Progenitor cell of endocrine pancreas (in vitro differentiated cells): ENCODE measurements at regions not wholly inside any gene's neighbourhood (a gene's known extent, or its start where the extent isn't known, plus 50 kb on each side); places are given as distances from the start of the nearest gene placed in this dataset.
"Not testable (repeated sequence)": the region's sequence is repeated elsewhere in the genome, so short reads cannot be mapped to it uniquely, and the experiment has no call there.

ENCODE experiments used
- DNase-seq: peaks from one replicate; pipeline ENCODE4 v3.0.0; 2021; ENCODE audit warnings: low spot score; ENCODE audit not compliant: unreplicated experiment
- H3K27ac Mint-ChIP-seq: 2 replicates; pipeline ENCODE4 v1.8.0; 2021; ENCODE audit warnings: mild to moderate bottlenecking, moderate library complexity, mixed read lengths
- H3K27me3 Mint-ChIP-seq: 2 replicates; pipeline ENCODE4 v1.8.0; 2021; ENCODE audit warnings: mixed read lengths
- H3K36me3 Mint-ChIP-seq: 2 replicates; pipeline ENCODE4 v1.8.0; 2022; ENCODE audit warnings: mixed read lengths; ENCODE audit not compliant: insufficient read depth
- H3K4me1 Mint-ChIP-seq: 2 replicates; pipeline ENCODE4 v1.8.0; 2021; ENCODE audit warnings: low read depth, mixed read lengths
- H3K4me3 Mint-ChIP-seq: 2 replicates; pipeline ENCODE4 v1.8.0; 2021; ENCODE audit warnings: low read depth, mild to moderate bottlenecking, moderate library complexity, mixed read lengths
- H3K9me3 Mint-ChIP-seq: 2 replicates; pipeline ENCODE4 v1.8.0; 2021; ENCODE audit warnings: low read depth, mixed read lengths
- CTCF ChIP-seq: fragments of 200-600 bp; sonication (generic); IDR thresholded peaks from one replicate; pipeline ENCODE4 v1.5.0; 2021; ENCODE audit warnings: antibody characterized with exemption, mild to moderate bottlenecking; ENCODE audit not compliant: unreplicated experiment

- no peak for DNase-seq
Measured at GRCh38 chr2:163984986-163985385, 249.2 kb upstream of the FIGN start.

GRCh38 chr2:163983911-163984310 is 248.1 kb upstream of the FIGN start:
- no peak for TF ChIP-seq CTCF
- H3K9me3 Mint-ChIP-seq: no peaks in the 10 kb centered on the region
- no peak for DNase-seq
- no peaks in the 10 kb centered on the region for H3K27me3 Mint-ChIP-seq
- no peaks in the 10 kb centered on the region for H3K36me3 Mint-ChIP-seq
- H3K4me1 Mint-ChIP-seq: no peaks in the 10 kb centered on the region
- H3K27ac Mint-ChIP-seq: no peak overlapping the region
- H3K4me3 Mint-ChIP-seq: no peak overlapping the region

More at GRCh38 chr2:163984986-163985385, 249.2 kb upstream of the FIGN start:
- Mint-ChIP-seq H3K27ac (no peak overlapping the region), H3K27me3 (no peaks in the 10 kb centered on the region), H3K4me1 (no peaks in the 10 kb centered on the region), H3K4me3 (no peak overlapping the region), H3K9me3 (no peaks in the 10 kb centered on the region), H3K36me3 (no peaks in the 10 kb centered on the region)
- TF ChIP-seq CTCF: no peak

GRCh38 chr2:163982938-163983337 is 247.1 kb upstream of the FIGN start:
- Mint-ChIP-seq H3K27me3 (no peaks in the 10 kb centered on the region), H3K4me1 (no peaks in the 10 kb centered on the region), H3K36me3 (no peaks in the 10 kb centered on the region), H3K4me3 (no peak overlapping the region), H3K27ac (no peak overlapping the region), H3K9me3 (no peaks in the 10 kb centered on the region)
- DNase-seq: no peak
- TF ChIP-seq CTCF: no peak

GRCh38 chr2:163974766-163975165 is 239.0 kb upstream of the FIGN start:
- H3K9me3 Mint-ChIP-seq: no peaks in the 10 kb centered on the region
- no peaks in the 10 kb centered on the region for H3K27me3 Mint-ChIP-seq
- H3K4me1 Mint-ChIP-seq: no peaks in the 10 kb centered on the region
- DNase-seq: no peak
- no peak for TF ChIP-seq CTCF
- no peak overlapping the region for H3K27ac Mint-ChIP-seq
- no peaks in the 10 kb centered on the region for H3K36me3 Mint-ChIP-seq
- no peak overlapping the region for H3K4me3 Mint-ChIP-seq

- Mint-ChIP-seq H3K9me3 (no peaks in the 10 kb centered on the region), H3K36me3 (no peaks in the 10 kb centered on the region), H3K4me1 (no peaks in the 10 kb centered on the region), H3K4me3 (no peak overlapping the region), H3K27ac (no peak overlapping the region), H3K27me3 (no peaks in the 10 kb centered on the region)
- no peak for DNase-seq
- no peak for TF ChIP-seq CTCF
Measured at GRCh38 chr2:163970058-163970813, 234.4 kb upstream of the FIGN start.

- H3K27me3 Mint-ChIP-seq, H3K4me3 Mint-ChIP-seq, H3K27ac Mint-ChIP-seq, H3K4me1 Mint-ChIP-seq, DNase-seq, H3K36me3 Mint-ChIP-seq, H3K9me3 Mint-ChIP-seq: not testable (repeated sequence)
Measured at GRCh38 chr2:163964278-163964677, 228.5 kb upstream of the FIGN start.
